ENCODE measurements at regions not wholly inside any gene's neighbourhood (a gene's known extent, or its start where the extent isn't known, plus 50 kb on each side); places are given as distances from the start of the nearest gene placed in this dataset.

GRCh38 chr17:36675250-36675649 is 73.9 kb downstream of the MRM1 start:
- H3K36me3 ChIP-seq (ENCODE audit: control insufficient read depth in 2 of 2, insufficient read depth in 2 of 2, low read length in 2 of 2), result no peaks in the 10 kb centered on the region
- H3K4me1 ChIP-seq (ENCODE audit: control insufficient read depth in 2 of 2, insufficient read depth in 2 of 2, low read length in 2 of 2), result no peaks in the 10 kb centered on the region
- no peaks in the 10 kb centered on the region for H3K9me3 ChIP-seq (ENCODE audit: control insufficient read depth in 2 of 2, low read length in 2 of 2)
- H3K27me3 ChIP-seq (ENCODE audit: control insufficient read depth in 2 of 2, insufficient read depth in 2 of 2, low read length in 2 of 2), result no peaks in the 10 kb centered on the region
- H3K9ac ChIP-seq (ENCODE audit: low read depth in 1 of 2, low read length in 2 of 2), result no peak overlapping the region
- H3K4me3 ChIP-seq (ENCODE audit: low read length in 2 of 2), result no peak overlapping the region
- H3K27ac ChIP-seq (ENCODE audit: low read depth in 2 of 2, low read length in 2 of 2), result no peak overlapping the region

GRCh38 chr17:36675786-36676185 is 74.4 kb downstream of the MRM1 start:
- Histone ChIP-seq H3K36me3 (ENCODE audit: control insufficient read depth in 2 of 2, insufficient read depth in 2 of 2, low read length in 2 of 2) (no peaks in the 10 kb centered on the region), H3K4me1 (ENCODE audit: control insufficient read depth in 2 of 2, insufficient read depth in 2 of 2, low read length in 2 of 2) (no peaks in the 10 kb centered on the region), H3K9ac (ENCODE audit: low read depth in 1 of 2, low read length in 2 of 2) (no peak overlapping the region), H3K9me3 (ENCODE audit: control insufficient read depth in 2 of 2, low read length in 2 of 2) (no peaks in the 10 kb centered on the region), H3K27ac (ENCODE audit: low read depth in 2 of 2, low read length in 2 of 2) (no peak overlapping the region), H3K4me3 (ENCODE audit: low read length in 2 of 2) (no peak overlapping the region), H3K27me3 (ENCODE audit: control insufficient read depth in 2 of 2, insufficient read depth in 2 of 2, low read length in 2 of 2) (no peaks in the 10 kb centered on the region)

DNA sequence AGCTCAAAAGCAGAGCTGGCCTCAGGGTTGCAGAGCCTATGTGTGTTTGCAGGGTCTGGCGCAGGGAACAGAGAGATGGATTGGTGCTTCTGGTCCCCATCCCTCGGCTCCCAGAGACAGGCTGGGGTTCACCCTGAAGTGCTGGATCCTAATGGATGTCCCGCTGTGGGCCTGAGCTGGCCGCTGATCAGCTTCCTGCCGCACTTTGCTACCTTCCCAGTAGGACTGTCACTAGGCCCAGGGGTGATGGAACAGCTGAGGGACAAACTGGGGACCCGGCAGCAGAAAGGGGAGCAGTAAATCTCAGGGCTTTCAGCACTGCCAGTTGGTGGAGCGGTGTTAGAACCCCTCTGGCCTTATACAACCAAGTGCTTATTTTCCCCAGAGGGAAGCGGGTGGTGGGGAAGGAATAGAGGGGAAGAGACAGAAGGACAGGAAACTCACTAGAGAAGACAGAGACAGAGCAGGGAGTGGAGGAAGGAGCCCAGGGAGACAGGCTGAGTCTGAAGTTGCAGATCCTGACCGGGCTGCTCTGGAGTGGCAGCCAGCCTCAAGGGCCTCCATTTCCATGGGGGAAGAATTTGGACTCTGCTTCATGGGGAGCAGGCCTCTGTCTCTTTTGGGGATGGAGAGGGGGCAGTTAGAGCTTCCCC is 78.6 kb downstream of the MRM1 start:
- Histone ChIP-seq H3K36me3 (ENCODE audit: control insufficient read depth in 2 of 2, insufficient read depth in 2 of 2, low read length in 2 of 2) (no peaks in the 10 kb centered on the region), H3K4me3 (ENCODE audit: low read length in 2 of 2) (no peak overlapping the region), H3K9me3 (ENCODE audit: control insufficient read depth in 2 of 2, low read length in 2 of 2) (no peaks in the 10 kb centered on the region), H3K27ac (ENCODE audit: low read depth in 2 of 2, low read length in 2 of 2) (no peak overlapping the region), H3K27me3 (ENCODE audit: control insufficient read depth in 2 of 2, insufficient read depth in 2 of 2, low read length in 2 of 2) (no peaks in the 10 kb centered on the region), H3K9ac (ENCODE audit: low read depth in 1 of 2, low read length in 2 of 2) (no peak overlapping the region), H3K4me1 (ENCODE audit: control insufficient read depth in 2 of 2, insufficient read depth in 2 of 2, low read length in 2 of 2) (no peaks in the 10 kb centered on the region)

GRCh38 chr17:36680701-36681202 is 79.4 kb downstream of the MRM1 start:
- H3K4me1 ChIP-seq (ENCODE audit: control insufficient read depth in 2 of 2, insufficient read depth in 2 of 2, low read length in 2 of 2), result no peaks in the 10 kb centered on the region
- no peaks in the 10 kb centered on the region for H3K9me3 ChIP-seq (ENCODE audit: control insufficient read depth in 2 of 2, low read length in 2 of 2)
- H3K27ac ChIP-seq (ENCODE audit: low read depth in 2 of 2, low read length in 2 of 2), result no peak overlapping the region
- no peaks in the 10 kb centered on the region for H3K27me3 ChIP-seq (ENCODE audit: control insufficient read depth in 2 of 2, insufficient read depth in 2 of 2, low read length in 2 of 2)
- no peak overlapping the region for H3K4me3 ChIP-seq (ENCODE audit: low read length in 2 of 2)
- H3K36me3 ChIP-seq (ENCODE audit: control insufficient read depth in 2 of 2, insufficient read depth in 2 of 2, low read length in 2 of 2), result no peaks in the 10 kb centered on the region
- H3K9ac ChIP-seq (ENCODE audit: low read depth in 1 of 2, low read length in 2 of 2), result no peak overlapping the region

GRCh38 chr17:36682773-36683172 is 81.4 kb downstream of the MRM1 start:
- H3K9me3 ChIP-seq (ENCODE audit: control insufficient read depth in 2 of 2, low read length in 2 of 2), result no peaks in the 10 kb centered on the region

DNA sequence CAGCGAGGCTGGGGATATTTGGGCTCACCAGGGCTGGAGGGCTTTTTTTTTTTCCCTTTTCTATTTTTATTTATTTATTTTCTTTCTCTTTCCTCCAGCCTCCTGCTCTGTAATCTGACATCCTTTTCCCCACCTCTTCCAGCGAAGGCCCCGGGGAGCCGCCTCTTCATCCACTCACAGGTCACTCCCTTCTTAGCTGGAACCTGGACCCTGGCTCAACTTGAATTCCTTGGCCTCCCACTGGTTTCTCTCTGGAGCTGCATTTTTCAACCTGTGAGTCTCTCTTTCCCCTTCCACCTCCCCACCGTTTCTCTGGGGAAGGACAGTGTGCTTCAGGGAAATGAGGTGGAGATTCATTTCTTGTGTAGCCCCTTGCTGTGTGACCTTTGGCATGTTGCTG is 82.0 kb downstream of the MRM1 start:
- Histone ChIP-seq H3K9me3 (ENCODE audit: control insufficient read depth in 2 of 2, low read length in 2 of 2) (no peaks in the 10 kb centered on the region), H3K4me3 (ENCODE audit: low read length in 2 of 2) (no peak overlapping the region), H3K36me3 (ENCODE audit: control insufficient read depth in 2 of 2, insufficient read depth in 2 of 2, low read length in 2 of 2) (no peaks in the 10 kb centered on the region), H3K4me1 (ENCODE audit: control insufficient read depth in 2 of 2, insufficient read depth in 2 of 2, low read length in 2 of 2) (no peaks in the 10 kb centered on the region), H3K9ac (ENCODE audit: low read depth in 1 of 2, low read length in 2 of 2) (no peak overlapping the region), H3K27ac (ENCODE audit: low read depth in 2 of 2, low read length in 2 of 2) (no peak overlapping the region), H3K27me3 (ENCODE audit: control insufficient read depth in 2 of 2, insufficient read depth in 2 of 2, low read length in 2 of 2) (no peaks in the 10 kb centered on the region)

More at GRCh38 chr17:36682773-36683172, 81.4 kb downstream of the MRM1 start:
- H3K27me3 ChIP-seq (ENCODE audit: control insufficient read depth in 2 of 2, insufficient read depth in 2 of 2, low read length in 2 of 2), result no peaks in the 10 kb centered on the region
- H3K9ac ChIP-seq (ENCODE audit: low read depth in 1 of 2, low read length in 2 of 2), result no peak overlapping the region
- H3K4me3 ChIP-seq (ENCODE audit: low read length in 2 of 2), result no peak overlapping the region
- no peak overlapping the region for H3K27ac ChIP-seq (ENCODE audit: low read depth in 2 of 2, low read length in 2 of 2)
- H3K36me3 ChIP-seq (ENCODE audit: control insufficient read depth in 2 of 2, insufficient read depth in 2 of 2, low read length in 2 of 2), result no peaks in the 10 kb centered on the region
- H3K4me1 ChIP-seq (ENCODE audit: control insufficient read depth in 2 of 2, insufficient read depth in 2 of 2, low read length in 2 of 2), result no peaks in the 10 kb centered on the region

DNA sequence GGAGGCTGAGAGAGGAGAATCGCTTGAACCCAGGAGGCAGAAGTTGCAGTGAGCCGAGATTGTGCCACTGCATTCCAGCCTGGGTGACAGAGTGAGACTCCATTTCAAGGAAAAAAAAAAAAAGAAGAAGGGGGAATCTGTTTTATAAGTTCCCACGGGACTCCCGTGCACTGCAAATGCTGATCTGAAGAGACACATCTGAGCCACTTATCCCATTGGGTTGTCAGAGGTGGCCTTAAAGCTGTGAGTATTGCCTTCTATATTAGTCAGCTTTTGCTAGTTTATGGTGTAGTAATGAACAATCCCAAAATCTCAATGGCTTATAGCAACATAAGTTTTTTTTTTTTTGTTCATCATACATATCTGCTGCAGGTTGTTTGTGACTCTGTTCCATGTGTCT is 82.8 kb downstream of the MRM1 start:
- no peak overlapping the region for H3K4me3 ChIP-seq (ENCODE audit: low read length in 2 of 2)

DNA sequence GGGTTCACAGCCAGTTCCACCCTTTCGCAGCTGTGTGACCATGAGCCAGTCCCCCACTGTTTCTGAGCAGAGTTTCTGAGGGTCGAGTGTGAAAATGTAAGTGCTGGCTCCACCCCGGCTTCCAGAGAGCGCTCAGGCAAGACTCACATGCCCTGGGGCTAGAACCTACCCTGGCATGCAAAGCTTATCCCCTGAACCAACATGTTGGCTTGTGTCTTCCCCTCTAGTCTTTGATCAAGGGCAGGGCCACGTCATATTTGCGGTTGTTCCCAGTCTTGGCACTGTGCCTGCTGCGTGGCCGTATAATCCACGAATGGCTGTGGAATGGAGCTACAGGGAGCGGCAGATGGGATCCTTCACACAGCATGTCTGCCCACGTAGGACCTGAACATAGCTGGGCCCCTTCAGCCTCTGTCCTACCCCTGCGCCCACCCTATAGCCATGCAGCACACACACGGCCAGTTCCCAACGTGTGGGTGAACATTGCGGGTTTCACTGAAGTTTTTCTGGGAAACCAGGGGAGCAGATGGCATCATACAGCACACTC is 84.8 kb downstream of the MRM1 start:
- no peak overlapping the region for H3K9ac ChIP-seq (ENCODE audit: low read depth in 1 of 2, low read length in 2 of 2)
- H3K27me3 ChIP-seq (ENCODE audit: control insufficient read depth in 2 of 2, insufficient read depth in 2 of 2, low read length in 2 of 2), result no peaks in the 10 kb centered on the region
- no peaks in the 10 kb centered on the region for H3K36me3 ChIP-seq (ENCODE audit: control insufficient read depth in 2 of 2, insufficient read depth in 2 of 2, low read length in 2 of 2)
- no peak overlapping the region for H3K4me3 ChIP-seq (ENCODE audit: low read length in 2 of 2)
- H3K9me3 ChIP-seq (ENCODE audit: control insufficient read depth in 2 of 2, low read length in 2 of 2), result no peaks in the 10 kb centered on the region
- H3K4me1 ChIP-seq (ENCODE audit: control insufficient read depth in 2 of 2, insufficient read depth in 2 of 2, low read length in 2 of 2), result peaks cover 10 to 19% of the 10 kb centered on the region in 2 donors
- H3K27ac ChIP-seq (ENCODE audit: low read depth in 2 of 2, low read length in 2 of 2), result no peak overlapping the region

More for the DNA sequence above, 82.8 kb downstream of the MRM1 start:
- peaks cover 0 to 6% of the 10 kb centered on the region in 2 donors for H3K4me1 ChIP-seq (ENCODE audit: control insufficient read depth in 2 of 2, insufficient read depth in 2 of 2, low read length in 2 of 2)
- no peaks in the 10 kb centered on the region for H3K36me3 ChIP-seq (ENCODE audit: control insufficient read depth in 2 of 2, insufficient read depth in 2 of 2, low read length in 2 of 2)
- H3K27me3 ChIP-seq (ENCODE audit: control insufficient read depth in 2 of 2, insufficient read depth in 2 of 2, low read length in 2 of 2), result no peaks in the 10 kb centered on the region
- no peak overlapping the region for H3K9ac ChIP-seq (ENCODE audit: low read depth in 1 of 2, low read length in 2 of 2)
- H3K9me3 ChIP-seq (ENCODE audit: control insufficient read depth in 2 of 2, low read length in 2 of 2), result no peaks in the 10 kb centered on the region
- no peak overlapping the region for H3K27ac ChIP-seq (ENCODE audit: low read depth in 2 of 2, low read length in 2 of 2)

DNA sequence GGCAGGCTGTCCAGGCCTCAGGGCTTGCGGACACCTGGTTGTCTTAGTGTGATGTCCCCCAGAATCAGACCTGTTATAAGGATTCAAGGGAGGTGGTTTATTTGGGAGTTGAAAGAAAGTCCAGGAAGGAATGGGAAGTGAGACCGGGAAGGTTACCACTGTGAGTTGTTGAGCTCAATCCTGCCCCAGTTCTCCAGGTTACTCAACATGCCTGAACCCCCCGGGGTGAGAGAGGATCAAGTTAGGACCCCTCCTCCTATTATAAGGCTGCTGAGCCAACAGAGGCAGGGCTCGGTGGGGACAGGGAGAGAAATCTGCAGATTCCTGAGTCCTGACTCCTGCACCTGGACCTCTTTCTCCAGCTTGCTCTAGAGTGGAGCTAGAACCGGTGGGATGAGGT is 86.4 kb downstream of the MRM1 start:
- no peaks in the 10 kb centered on the region for H3K9me3 ChIP-seq (ENCODE audit: control insufficient read depth in 2 of 2, low read length in 2 of 2)
- H3K4me1 ChIP-seq (ENCODE audit: control insufficient read depth in 2 of 2, insufficient read depth in 2 of 2, low read length in 2 of 2), result peaks cover 10 to 19% of the 10 kb centered on the region in 2 donors
- H3K9ac ChIP-seq (ENCODE audit: low read depth in 1 of 2, low read length in 2 of 2), result no peak overlapping the region
- no peak overlapping the region for H3K27ac ChIP-seq (ENCODE audit: low read depth in 2 of 2, low read length in 2 of 2)
- H3K4me3 ChIP-seq (ENCODE audit: low read length in 2 of 2), result no peak overlapping the region
- H3K36me3 ChIP-seq (ENCODE audit: control insufficient read depth in 2 of 2, insufficient read depth in 2 of 2, low read length in 2 of 2), result no peaks in the 10 kb centered on the region
- H3K27me3 ChIP-seq (ENCODE audit: control insufficient read depth in 2 of 2, insufficient read depth in 2 of 2, low read length in 2 of 2), result no peaks in the 10 kb centered on the region

- no peaks in the 10 kb centered on the region for H3K27me3 ChIP-seq (ENCODE audit: control insufficient read depth in 2 of 2, insufficient read depth in 2 of 2, low read length in 2 of 2)
- H3K9ac ChIP-seq (ENCODE audit: low read depth in 1 of 2, low read length in 2 of 2), result no peak overlapping the region
- H3K27ac ChIP-seq (ENCODE audit: low read depth in 2 of 2, low read length in 2 of 2), result no peak overlapping the region
- no peak overlapping the region for H3K4me3 ChIP-seq (ENCODE audit: low read length in 2 of 2)
- H3K36me3 ChIP-seq (ENCODE audit: control insufficient read depth in 2 of 2, insufficient read depth in 2 of 2, low read length in 2 of 2), result no peaks in the 10 kb centered on the region
- peaks cover 10 to 19% of the 10 kb centered on the region in 2 donors for H3K4me1 ChIP-seq (ENCODE audit: control insufficient read depth in 2 of 2, insufficient read depth in 2 of 2, low read length in 2 of 2)
- H3K9me3 ChIP-seq (ENCODE audit: control insufficient read depth in 2 of 2, low read length in 2 of 2), result no peaks in the 10 kb centered on the region
Observed at GRCh38 chr17:36689089-36689667, 87.8 kb downstream of the MRM1 start.
